CD14-positive monocyte (primary cell): ENCODE measurements at regions not wholly inside any gene's neighbourhood (a gene's known extent, or its start where the extent isn't known, plus 50 kb on each side); places are given as distances from the start of the nearest gene placed in this dataset.
A peak's percentile ranks its signal among the peaks of the same experiment; 100 is the strongest.

Experiments
- DNase-seq, 3 donors: peaks; one replicate each; pipeline ENCODE4 v3.0.0-alpha.2; 2011 to 2022
- H2AFZ ChIP-seq: 2 replicates; pipeline ENCODE4 v1.6.0; 2012; ENCODE audit warnings: mild to moderate bottlenecking, low read depth, low read length, inconsistent platforms; ENCODE audit not compliant: insufficient read depth, poor library complexity, severe bottlenecking
- H3K27ac ChIP-seq, 2 donors: 1 replicate in 1 of 2; 2 replicates in 1 of 2; pipeline ENCODE4 v1.5.1; 2012 to 2013; ENCODE audit warnings: low read length in 2 of 2, control low read depth in 1 of 2, inconsistent platforms in 1 of 2, low read depth in 1 of 2, mild to moderate bottlenecking in 1 of 2
- H3K27me3 ChIP-seq, 2 donors: one replicate each; pipeline versions ENCODE4 v1.6.0 to v1.6.1; 2011 to 2013; ENCODE audit warnings: low read length in 2 of 2; ENCODE audit not compliant: control insufficient read depth in 2 of 2, insufficient read depth in 2 of 2
- H3K36me3 ChIP-seq, 2 donors: replicated peaks in 1 of 2; 1 replicate in 1 of 2; 2 replicates in 1 of 2; pipeline versions ENCODE4 v1.5.1 to v1.6.1; 2012 to 2013; ENCODE audit warnings: low read length in 2 of 2, control low read depth in 1 of 2, inconsistent platforms in 1 of 2, mild to moderate bottlenecking in 1 of 2; ENCODE audit not compliant: insufficient read depth in 2 of 2, control insufficient read depth in 1 of 2
- H3K4me1 ChIP-seq, 2 donors: 1 replicate in 1 of 2; 2 replicates in 1 of 2; pipeline versions ENCODE4 v1.5.1 to v1.6.1; 2012 to 2013; ENCODE audit warnings: low read length in 2 of 2, control low read depth in 1 of 2, inconsistent platforms in 1 of 2, mild to moderate bottlenecking in 1 of 2, moderate library complexity in 1 of 2; ENCODE audit not compliant: insufficient read depth in 2 of 2, control insufficient read depth in 1 of 2
- H3K4me2 ChIP-seq: replicated peaks from 2 replicates; pipeline ENCODE3; 2012; ENCODE audit warnings: low read length, moderate library complexity, mild to moderate bottlenecking; ENCODE audit not compliant: poor library complexity, severe bottlenecking; ENCODE audit errors: extremely low read depth
- H3K4me3 ChIP-seq, 3 experiments: fragments of 200-600 bp in 1 of 3; sonication (generic) in 1 of 3; replicated peaks in 1 of 3; 1 replicate in 2 of 3; 2 replicates in 1 of 3; pipeline ENCODE4 v1.5.1; 2011 to 2013; ENCODE audit warnings: low read length in 3 of 3, mild to moderate bottlenecking in 3 of 3, control low read depth in 2 of 3, low read depth in 2 of 3, inconsistent platforms in 1 of 3, moderate library complexity in 1 of 3
- H3K79me2 ChIP-seq: 2 replicates; pipeline ENCODE4 v1.6.0; 2012; ENCODE audit warnings: mild to moderate bottlenecking, control low read depth, inconsistent platforms, low read length, moderate library complexity; ENCODE audit not compliant: insufficient read depth
- H3K9ac ChIP-seq: 2 replicates; pipeline ENCODE4 v1.6.0; 2017; ENCODE audit warnings: low read length, mild to moderate bottlenecking; ENCODE audit not compliant: insufficient read depth, poor library complexity, severe bottlenecking
- H3K9me3 ChIP-seq, 2 donors: replicated peaks in 1 of 2; 1 replicate in 1 of 2; 2 replicates in 1 of 2; pipeline versions ENCODE4 v1.5.1 to v1.6.1; 2012 to 2013; ENCODE audit warnings: low read length in 2 of 2, control low read depth in 1 of 2; ENCODE audit not compliant: control insufficient read depth in 1 of 2, insufficient read depth in 1 of 2
- H4K20me1 ChIP-seq: 2 replicates; pipeline ENCODE4 v1.6.0; 2012; ENCODE audit warnings: mild to moderate bottlenecking, low read length, control low read depth, moderate library complexity; ENCODE audit not compliant: insufficient read depth
- H3K27ac Mint-ChIP-seq, 7 donors: one replicate each; pipeline ENCODE4 v1.8.0; 2020; ENCODE audit warnings: mild to moderate bottlenecking in 7 of 7, mixed read lengths in 7 of 7, moderate library complexity in 6 of 7, inconsistent platforms in 2 of 7
- H3K27me3 Mint-ChIP-seq, 3 donors: one replicate each; pipeline ENCODE4 v1.8.0; 2021 to 2022; ENCODE audit warnings: low read depth in 3 of 3, mild to moderate bottlenecking in 3 of 3, mixed read lengths in 3 of 3, moderate library complexity in 3 of 3, inconsistent platforms in 1 of 3
- H3K36me3 Mint-ChIP-seq, 2 donors: one replicate each; pipeline ENCODE4 v1.8.0; 2020; ENCODE audit warnings: mixed read lengths in 2 of 2, inconsistent platforms in 1 of 2, mild to moderate bottlenecking in 1 of 2
- H3K4me1 Mint-ChIP-seq: one replicate; pipeline ENCODE4 v1.8.0; 2020; ENCODE audit warnings: mild to moderate bottlenecking, mixed read lengths
- H3K4me3 Mint-ChIP-seq, 2 donors: one replicate each; pipeline ENCODE4 v1.8.0; 2020; ENCODE audit warnings: mild to moderate bottlenecking in 2 of 2, mixed read lengths in 2 of 2, moderate library complexity in 1 of 2
- H3K9me3 Mint-ChIP-seq, 7 donors: one replicate each; pipeline ENCODE4 v1.8.0; 2020 to 2022; ENCODE audit warnings: mixed read lengths in 7 of 7, mild to moderate bottlenecking in 6 of 7, moderate library complexity in 6 of 7, inconsistent platforms in 2 of 7
- WGBS: methylation state at CpG from one replicate; pipeline ENCODE4 v1.1.5; 2013; ENCODE audit warnings: missing lambda C conversion rate; ENCODE audit not compliant: insufficient coverage; 5-methylcytosine and 5-hydroxymethylcytosine counted together
- intact Hi-C, 2 donors: fragments of 100-400 bp; cut with micrococcal nuclease; formaldehyde crosslinking; loops; one replicate each; pipeline versions ENCODE4 v1.15.0 to v1.15.1; 2023
- TF ChIP-seq, protein P1 (sequence below): fragments of 200-600 bp; IDR thresholded peaks from one replicate; pipeline ENCODE4 v1.8.0; 2022; ENCODE audit warnings: antibody characterized with exemption, mild to moderate bottlenecking

DNA sequence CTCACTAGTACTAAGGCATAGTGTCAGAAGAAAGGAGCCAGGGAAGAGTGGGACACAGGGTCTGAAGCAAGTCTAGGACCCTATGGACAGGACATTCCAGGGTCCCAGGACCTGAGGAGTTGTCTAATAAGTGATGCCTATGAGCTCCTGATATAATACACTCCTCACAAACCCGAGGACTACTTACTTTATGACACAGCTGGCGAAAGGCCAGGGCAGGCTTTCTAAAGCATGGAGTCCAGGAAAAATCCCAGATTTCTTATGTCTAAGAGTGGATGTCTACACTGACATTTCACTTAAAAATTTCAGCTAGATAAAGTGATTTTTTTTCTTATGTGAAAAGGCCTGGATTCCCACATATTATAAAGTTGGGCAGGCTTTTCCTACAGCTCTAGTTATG, 502.2 kb upstream of the SETBP1 start:
- H3K27ac Mint-ChIP-seq, result no peak overlapping the region
- no peak for DNase-seq
- no peak overlapping the region for H3K27ac ChIP-seq
- no peaks in the 10 kb centered on the region for H3K9me3 ChIP-seq
- intact Hi-C loops, result no loop called here
- no peaks in the 10 kb centered on the region for H3K36me3 ChIP-seq
- H3K4me2 ChIP-seq, result no peak overlapping the region
- no peaks in the 10 kb centered on the region for H3K79me2 ChIP-seq
- H3K4me3 ChIP-seq, result no peak overlapping the region
- H3K4me1 ChIP-seq, result no peaks in the 10 kb centered on the region
- WGBS, result no CpG with 5 or more reads among the region's 2 CpGs
- no peaks in the 10 kb centered on the region for H4K20me1 ChIP-seq
- no peak overlapping the region for H3K9ac ChIP-seq
- TF ChIP-seq, protein P1, sequence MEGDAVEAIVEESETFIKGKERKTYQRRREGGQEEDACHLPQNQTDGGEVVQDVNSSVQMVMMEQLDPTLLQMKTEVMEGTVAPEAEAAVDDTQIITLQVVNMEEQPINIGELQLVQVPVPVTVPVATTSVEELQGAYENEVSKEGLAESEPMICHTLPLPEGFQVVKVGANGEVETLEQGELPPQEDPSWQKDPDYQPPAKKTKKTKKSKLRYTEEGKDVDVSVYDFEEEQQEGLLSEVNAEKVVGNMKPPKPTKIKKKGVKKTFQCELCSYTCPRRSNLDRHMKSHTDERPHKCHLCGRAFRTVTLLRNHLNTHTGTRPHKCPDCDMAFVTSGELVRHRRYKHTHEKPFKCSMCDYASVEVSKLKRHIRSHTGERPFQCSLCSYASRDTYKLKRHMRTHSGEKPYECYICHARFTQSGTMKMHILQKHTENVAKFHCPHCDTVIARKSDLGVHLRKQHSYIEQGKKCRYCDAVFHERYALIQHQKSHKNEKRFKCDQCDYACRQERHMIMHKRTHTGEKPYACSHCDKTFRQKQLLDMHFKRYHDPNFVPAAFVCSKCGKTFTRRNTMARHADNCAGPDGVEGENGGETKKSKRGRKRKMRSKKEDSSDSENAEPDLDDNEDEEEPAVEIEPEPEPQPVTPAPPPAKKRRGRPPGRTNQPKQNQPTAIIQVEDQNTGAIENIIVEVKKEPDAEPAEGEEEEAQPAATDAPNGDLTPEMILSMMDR, result no peak
- no peaks in the 10 kb centered on the region for H3K36me3 Mint-ChIP-seq
- no peaks in the 10 kb centered on the region for H3K4me1 Mint-ChIP-seq
- no peak overlapping the region for H2AFZ ChIP-seq
- peaks cover 0 to 6% (median 0%) of the 10 kb centered on the region in 7 donors for H3K9me3 Mint-ChIP-seq
- H3K27me3 Mint-ChIP-seq, result peaks cover 0 to 2% (median 2%) of the 10 kb centered on the region in 3 donors
- H3K4me3 Mint-ChIP-seq, result no peak overlapping the region
- no peaks in the 10 kb centered on the region for H3K27me3 ChIP-seq

DNA sequence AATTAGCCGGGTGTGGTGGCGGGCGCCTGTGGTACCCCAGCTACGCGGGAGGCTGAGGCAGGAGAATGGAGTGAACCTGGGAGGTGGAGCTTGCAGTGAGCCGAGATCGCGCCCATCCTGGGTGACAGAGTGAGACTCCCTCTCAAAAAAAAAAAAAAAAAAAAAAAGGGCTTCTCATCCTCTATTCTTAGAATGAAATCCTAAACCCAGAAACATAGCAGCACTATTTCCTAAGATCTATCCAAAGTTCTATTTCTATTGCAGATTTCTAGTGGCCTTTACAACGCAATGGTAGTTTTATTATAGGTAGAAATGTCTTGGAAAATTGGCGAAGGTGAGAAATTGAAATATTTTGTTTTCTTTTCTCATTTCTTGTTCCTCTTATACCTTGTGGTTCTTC, 501.0 kb upstream of the SETBP1 start:
- no peaks in the 10 kb centered on the region for H3K4me1 Mint-ChIP-seq

More for the DNA sequence above, 501.0 kb upstream of the SETBP1 start:
- no CpG with 5 or more reads among the region's 10 CpGs for WGBS
- H3K4me1 ChIP-seq, result no peaks in the 10 kb centered on the region
- no peak overlapping the region for H3K4me3 Mint-ChIP-seq
- peaks cover 0 to 6% (median 0%) of the 10 kb centered on the region in 7 donors for H3K9me3 Mint-ChIP-seq
- no peaks in the 10 kb centered on the region for H3K27me3 ChIP-seq
- H3K4me2 ChIP-seq, result no peak overlapping the region
- no peaks in the 10 kb centered on the region for H4K20me1 ChIP-seq
- H3K27ac ChIP-seq, result no peak overlapping the region
- no peak overlapping the region for H3K4me3 ChIP-seq
- no peak for DNase-seq
- H3K79me2 ChIP-seq, result no peaks in the 10 kb centered on the region
- no peaks in the 10 kb centered on the region for H3K9me3 ChIP-seq
- H3K36me3 Mint-ChIP-seq, result no peaks in the 10 kb centered on the region
- peaks cover 0 to 2% (median 0%) of the 10 kb centered on the region in 3 donors for H3K27me3 Mint-ChIP-seq
- H3K36me3 ChIP-seq, result no peaks in the 10 kb centered on the region
- TF ChIP-seq, protein P1, result no peak
- intact Hi-C loops, result no loop called here
- peak overlapping the region in 1 of 7 donors; percentile 25 for H3K27ac Mint-ChIP-seq
- no peak overlapping the region for H3K9ac ChIP-seq
- no peak overlapping the region for H2AFZ ChIP-seq
